Glutamatergic neuron (in vitro differentiated cells): ENCODE measurements at regions not wholly inside any gene's neighbourhood (a gene's known extent, or its start where the extent isn't known, plus 50 kb on each side); places are given as distances from the start of the nearest gene placed in this dataset.

Source experiments
- DNase-seq: peaks from one replicate; pipeline ENCODE4 v3.0.0; 2022
- H3K27ac Mint-ChIP-seq: one replicate; pipeline ENCODE4 v1.8.0; 2020; ENCODE audit warnings: mild to moderate bottlenecking, mixed read lengths, inconsistent platforms; ENCODE audit not compliant: unreplicated experiment
- H3K27me3 Mint-ChIP-seq: one replicate; pipeline ENCODE4 v1.8.0; 2020; ENCODE audit warnings: mild to moderate bottlenecking, moderate library complexity, mixed read lengths, inconsistent platforms; ENCODE audit not compliant: unreplicated experiment
- H3K36me3 Mint-ChIP-seq: one replicate; pipeline ENCODE4 v1.8.0; 2020; ENCODE audit warnings: mild to moderate bottlenecking, mixed read lengths, inconsistent platforms; ENCODE audit not compliant: unreplicated experiment
- H3K4me1 Mint-ChIP-seq: one replicate; pipeline ENCODE4 v1.8.0; 2020; ENCODE audit warnings: mild to moderate bottlenecking, low read depth, mixed read lengths, inconsistent platforms; ENCODE audit not compliant: unreplicated experiment
- H3K4me3 Mint-ChIP-seq: one replicate; pipeline ENCODE4 v1.8.0; 2020; ENCODE audit warnings: mild to moderate bottlenecking, mixed read lengths, inconsistent platforms; ENCODE audit not compliant: unreplicated experiment
- H3K9me3 Mint-ChIP-seq: one replicate; pipeline ENCODE4 v1.8.0; 2020; ENCODE audit warnings: mild to moderate bottlenecking, moderate library complexity, mixed read lengths, inconsistent platforms; ENCODE audit not compliant: unreplicated experiment
- TF ChIP-seq, protein P1 (sequence below): fragments of 200-600 bp; sonication (generic); IDR thresholded peaks from one replicate; pipeline ENCODE4 v1.5.0; 2021; ENCODE audit not compliant: partially characterized antibody, unreplicated experiment

DNA sequence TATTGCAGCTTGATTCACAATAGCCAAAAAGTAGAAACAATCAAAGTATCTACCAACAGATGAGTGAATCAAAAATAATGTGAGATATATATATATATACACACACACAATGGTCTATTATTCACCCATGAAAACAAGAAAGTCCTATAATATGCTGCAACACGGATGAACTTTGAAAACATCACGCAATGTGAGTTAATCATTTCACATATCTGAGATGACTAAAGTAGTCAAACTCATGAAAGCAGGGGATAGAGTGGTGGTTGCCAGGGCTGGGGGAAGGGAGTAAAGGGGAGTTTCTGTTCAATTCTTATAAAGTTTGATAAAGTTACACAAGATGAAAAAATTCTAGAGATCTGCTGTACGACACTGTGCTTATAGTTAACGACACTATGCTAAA lies 1234.8 kb downstream of the MRPL39 start:
- Mint-ChIP-seq H3K27ac (no peak overlapping the region), H3K36me3 (peaks cover 9% of the 10 kb centered on the region), H3K27me3 (peaks cover 4% of the 10 kb centered on the region), H3K4me3 (no peak overlapping the region), H3K4me1 (no peaks in the 10 kb centered on the region), H3K9me3 (no peaks in the 10 kb centered on the region)
- no peak for DNase-seq
- TF ChIP-seq, protein P1, sequence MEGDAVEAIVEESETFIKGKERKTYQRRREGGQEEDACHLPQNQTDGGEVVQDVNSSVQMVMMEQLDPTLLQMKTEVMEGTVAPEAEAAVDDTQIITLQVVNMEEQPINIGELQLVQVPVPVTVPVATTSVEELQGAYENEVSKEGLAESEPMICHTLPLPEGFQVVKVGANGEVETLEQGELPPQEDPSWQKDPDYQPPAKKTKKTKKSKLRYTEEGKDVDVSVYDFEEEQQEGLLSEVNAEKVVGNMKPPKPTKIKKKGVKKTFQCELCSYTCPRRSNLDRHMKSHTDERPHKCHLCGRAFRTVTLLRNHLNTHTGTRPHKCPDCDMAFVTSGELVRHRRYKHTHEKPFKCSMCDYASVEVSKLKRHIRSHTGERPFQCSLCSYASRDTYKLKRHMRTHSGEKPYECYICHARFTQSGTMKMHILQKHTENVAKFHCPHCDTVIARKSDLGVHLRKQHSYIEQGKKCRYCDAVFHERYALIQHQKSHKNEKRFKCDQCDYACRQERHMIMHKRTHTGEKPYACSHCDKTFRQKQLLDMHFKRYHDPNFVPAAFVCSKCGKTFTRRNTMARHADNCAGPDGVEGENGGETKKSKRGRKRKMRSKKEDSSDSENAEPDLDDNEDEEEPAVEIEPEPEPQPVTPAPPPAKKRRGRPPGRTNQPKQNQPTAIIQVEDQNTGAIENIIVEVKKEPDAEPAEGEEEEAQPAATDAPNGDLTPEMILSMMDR: no peak

DNA sequence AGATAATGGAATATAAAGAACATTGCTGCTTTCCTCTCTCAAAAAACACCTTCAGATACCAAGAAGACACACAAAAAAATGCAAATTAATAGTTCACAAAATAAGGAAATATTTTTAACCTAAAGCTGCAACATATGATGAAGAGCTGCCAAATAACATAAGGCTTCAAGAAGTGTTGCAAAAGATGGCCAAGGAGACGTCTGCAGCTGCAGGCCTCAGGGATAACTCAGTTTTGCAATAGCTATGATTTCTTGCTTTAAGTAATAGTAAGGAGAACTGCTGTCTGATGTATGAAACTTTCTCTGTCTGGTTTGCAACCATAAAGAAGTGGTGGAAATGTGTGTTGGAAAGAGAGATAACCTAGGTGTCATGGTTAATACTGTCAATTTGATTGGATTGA lies 1237.5 kb downstream of the MRPL39 start:
- TF ChIP-seq, protein P1: no peak
- Mint-ChIP-seq H3K27me3 (peaks cover 4% of the 10 kb centered on the region), H3K9me3 (no peaks in the 10 kb centered on the region), H3K4me3 (no peak overlapping the region), H3K4me1 (no peaks in the 10 kb centered on the region), H3K27ac (no peak overlapping the region), H3K36me3 (peaks cover 6% of the 10 kb centered on the region)
- DNase-seq: no peak

DNA sequence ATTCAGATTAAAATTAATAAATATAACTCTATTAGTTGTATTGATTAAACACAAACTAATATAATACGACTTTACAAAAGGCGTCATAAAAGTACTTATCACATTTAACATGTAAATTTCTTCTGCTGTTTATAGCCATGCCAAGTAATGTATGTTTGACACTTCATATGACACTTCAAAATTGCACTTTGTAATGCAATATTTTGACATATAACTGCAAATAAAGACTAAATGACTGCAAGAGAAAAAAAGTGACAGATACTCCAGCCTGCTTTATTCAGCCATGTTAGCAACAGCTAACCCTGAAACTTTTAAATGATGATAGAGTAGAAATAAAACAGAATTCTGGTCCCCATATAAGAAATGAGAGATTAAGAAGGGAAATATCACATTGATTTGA lies 1238.0 kb downstream of the MRPL39 start:
- peaks cover 4% of the 10 kb centered on the region for H3K27me3 Mint-ChIP-seq
- no peaks in the 10 kb centered on the region for H3K9me3 Mint-ChIP-seq
- H3K27ac Mint-ChIP-seq: no peak overlapping the region
- no peaks in the 10 kb centered on the region for H3K4me1 Mint-ChIP-seq
- TF ChIP-seq, protein P1: no peak
- DNase-seq: no peak
- no peak overlapping the region for H3K4me3 Mint-ChIP-seq
- H3K36me3 Mint-ChIP-seq: peaks cover 1% of the 10 kb centered on the region

DNA sequence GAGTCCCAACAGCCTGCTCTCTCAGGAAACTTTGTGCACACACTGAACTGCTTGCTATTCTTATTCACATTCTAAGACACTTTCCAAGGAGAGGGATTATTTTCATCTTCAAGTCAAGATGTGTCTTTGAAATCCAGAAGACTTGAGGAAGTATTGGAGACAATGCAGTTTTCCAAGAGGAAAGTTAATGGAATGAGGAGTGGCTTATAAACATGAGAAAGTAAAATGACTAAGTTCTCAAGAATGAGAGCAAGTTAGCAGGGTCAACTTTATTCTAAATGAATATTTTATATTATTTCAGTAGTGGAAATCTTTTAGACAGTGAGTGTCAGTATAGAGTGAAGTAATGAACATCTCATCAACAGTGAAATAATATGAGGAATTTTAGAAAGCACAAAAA lies 1239.3 kb downstream of the MRPL39 start:
- H3K4me3 Mint-ChIP-seq: no peak overlapping the region
- H3K4me1 Mint-ChIP-seq: no peaks in the 10 kb centered on the region
- peaks cover 3% of the 10 kb centered on the region for H3K27me3 Mint-ChIP-seq
- no peak for DNase-seq
- H3K9me3 Mint-ChIP-seq: no peaks in the 10 kb centered on the region
- H3K36me3 Mint-ChIP-seq: no peaks in the 10 kb centered on the region
- TF ChIP-seq, protein P1: no peak
- H3K27ac Mint-ChIP-seq: no peak overlapping the region

DNA sequence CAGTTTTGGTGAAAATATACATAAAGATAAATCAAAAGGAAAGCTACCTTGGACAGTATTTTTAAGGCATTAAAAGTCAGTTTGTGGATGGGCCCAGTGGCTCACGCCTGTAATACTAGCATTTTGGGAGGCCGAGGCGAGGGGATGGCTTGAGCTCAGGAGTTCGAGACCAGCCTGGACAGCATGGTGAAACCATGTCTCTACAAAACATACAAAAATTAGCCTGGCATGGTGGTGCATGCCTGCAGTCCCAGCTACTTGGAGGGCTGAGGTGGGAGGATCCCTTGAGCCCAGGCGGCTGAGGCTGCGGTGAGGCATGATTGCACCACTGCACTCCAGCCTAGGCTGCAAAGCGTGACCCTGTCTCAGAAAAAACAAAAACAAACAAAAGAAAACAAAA lies 1253.8 kb downstream of the MRPL39 start:
- TF ChIP-seq, protein P1: no peak
- Mint-ChIP-seq H3K27me3 (no peaks in the 10 kb centered on the region), H3K4me3 (no peak overlapping the region), H3K4me1 (no peaks in the 10 kb centered on the region), H3K27ac (no peak overlapping the region), H3K36me3 (no peaks in the 10 kb centered on the region), H3K9me3 (no peaks in the 10 kb centered on the region)
- no peak for DNase-seq
